Astrocyte (in vitro differentiated cells and primary cell): ENCODE measurements at regions not wholly inside any gene's neighbourhood (a gene's known extent, or its start where the extent isn't known, plus 50 kb on each side); places are given as distances from the start of the nearest gene placed in this dataset.

Experiments
- DNase-seq: peaks from one replicate; pipeline ENCODE4 v3.0.0-alpha.2; 2010; ENCODE audit warnings: low read depth
- FAIRE-seq: peaks from 2 replicates; lab custom pipeline; 2011; peaks lifted over from hg19 to GRCh38; lab: Jason Lieb, UNC
- H2AFZ ChIP-seq: 2 replicates; pipeline ENCODE4 v1.6.0; 2012; ENCODE audit warnings: low read depth, low read length, inconsistent platforms
- H3K27ac ChIP-seq: 2 replicates; pipeline ENCODE4 v1.5.1; 2011; ENCODE audit warnings: low read depth, low read length, inconsistent platforms
- H3K27me3 ChIP-seq: 2 replicates; pipeline ENCODE4 v1.6.0; 2011; ENCODE audit warnings: low read length, inconsistent platforms; ENCODE audit not compliant: insufficient read depth
- H3K36me3 ChIP-seq: 2 replicates; pipeline ENCODE4 v1.5.1; 2011; ENCODE audit warnings: low read length, inconsistent platforms; ENCODE audit not compliant: insufficient read depth
- H3K4me1 ChIP-seq: 2 replicates; pipeline ENCODE4 v1.5.1; 2011; ENCODE audit warnings: low read length, inconsistent platforms; ENCODE audit not compliant: insufficient read depth
- H3K4me2 ChIP-seq: 2 replicates; pipeline ENCODE4 v1.6.0; 2012; ENCODE audit warnings: low read length, inconsistent platforms
- H3K4me3 ChIP-seq: 2 replicates; pipeline ENCODE4 v1.5.1; 2011; ENCODE audit warnings: low read depth, mild to moderate bottlenecking, low read length, inconsistent platforms; ENCODE audit not compliant: insufficient read depth
- H3K79me2 ChIP-seq: 2 replicates; pipeline ENCODE4 v1.6.0; 2012; ENCODE audit warnings: mild to moderate bottlenecking, low read length, inconsistent platforms; ENCODE audit not compliant: insufficient read depth
- H3K9ac ChIP-seq: 2 replicates; pipeline ENCODE4 v1.6.0; 2012; ENCODE audit warnings: mild to moderate bottlenecking, low read length, inconsistent platforms
- H3K9me3 ChIP-seq: 2 replicates; pipeline ENCODE4 v1.5.1; 2012; ENCODE audit warnings: low read depth, mild to moderate bottlenecking, low read length, inconsistent platforms; ENCODE audit not compliant: insufficient read depth
- H4K20me1 ChIP-seq: 2 replicates; pipeline ENCODE4 v1.6.0; 2012; ENCODE audit warnings: low read length, inconsistent platforms; ENCODE audit not compliant: insufficient read depth
- H3K27ac Mint-ChIP-seq: one replicate; pipeline ENCODE4 v1.8.0; 2021; ENCODE audit warnings: mild to moderate bottlenecking, mixed read lengths; ENCODE audit not compliant: unreplicated experiment
- H3K27me3 Mint-ChIP-seq: one replicate; pipeline ENCODE4 v1.8.0; 2021; ENCODE audit warnings: low read depth, mixed read lengths; ENCODE audit not compliant: unreplicated experiment
- H3K36me3 Mint-ChIP-seq: one replicate; pipeline ENCODE4 v1.8.0; 2021; ENCODE audit warnings: low read depth, mixed read lengths; ENCODE audit not compliant: unreplicated experiment
- H3K4me1 Mint-ChIP-seq: one replicate; pipeline ENCODE4 v1.8.0; 2021; ENCODE audit warnings: low read depth, mixed read lengths; ENCODE audit not compliant: unreplicated experiment
- H3K4me3 Mint-ChIP-seq: one replicate; pipeline ENCODE4 v1.8.0; 2021; ENCODE audit warnings: mild to moderate bottlenecking, moderate library complexity, mixed read lengths; ENCODE audit not compliant: unreplicated experiment
- H3K9me3 Mint-ChIP-seq: one replicate; pipeline ENCODE4 v1.8.0; 2021; ENCODE audit warnings: mild to moderate bottlenecking, mixed read lengths; ENCODE audit not compliant: unreplicated experiment
- EZH2 ChIP-seq: IDR thresholded peaks from 2 replicates; pipeline ENCODE4 v1.6.1; 2012; ENCODE audit warnings: mild to moderate bottlenecking, low read length, inconsistent platforms; ENCODE audit not compliant: insufficient read depth
- TF ChIP-seq, protein P1 (sequence below): IDR thresholded peaks from 2 replicates; pipeline ENCODE4 v1.5.1; 2011; ENCODE audit warnings: low read depth, mild to moderate bottlenecking, inconsistent platforms, low read length, moderate library complexity; ENCODE audit not compliant: insufficient read depth

DNA sequence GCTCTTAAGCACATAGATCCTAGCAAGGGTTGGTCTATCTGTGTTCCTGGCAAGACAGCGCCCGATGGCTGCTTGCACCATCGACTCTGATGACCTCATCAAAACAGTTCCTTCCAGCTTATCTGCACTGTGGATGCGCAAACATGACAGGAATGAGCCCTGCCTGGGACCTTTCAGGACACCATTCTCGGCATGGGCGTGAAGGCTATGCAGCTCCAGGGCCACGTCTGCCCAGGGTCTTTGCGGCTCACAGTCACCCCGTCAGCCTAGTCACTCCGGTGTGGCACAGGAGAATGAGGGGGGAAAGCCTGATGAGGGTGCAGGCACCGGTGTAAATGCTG lies 147.8 kb upstream of the TWIST2 start:
- peaks cover 24% of the 10 kb centered on the region for H3K27me3 Mint-ChIP-seq
- peak; percentile 34 for DNase-seq
- Histone ChIP-seq H3K27me3 (peaks cover 2% of the 10 kb centered on the region), H3K27ac (no peak overlapping the region), H3K4me3 (no peak overlapping the region), H3K9ac (no peak overlapping the region), H3K4me2 (no peak overlapping the region), H3K4me1 (no peaks in the 10 kb centered on the region), H3K79me2 (no peaks in the 10 kb centered on the region), H3K36me3 (no peaks in the 10 kb centered on the region), H4K20me1 (no peaks in the 10 kb centered on the region), H2AFZ (no peak overlapping the region), H3K9me3 (no peaks in the 10 kb centered on the region)
- H3K36me3 Mint-ChIP-seq, result no peaks in the 10 kb centered on the region
- no peaks in the 10 kb centered on the region for H3K9me3 Mint-ChIP-seq
- TF ChIP-seq, protein P1, sequence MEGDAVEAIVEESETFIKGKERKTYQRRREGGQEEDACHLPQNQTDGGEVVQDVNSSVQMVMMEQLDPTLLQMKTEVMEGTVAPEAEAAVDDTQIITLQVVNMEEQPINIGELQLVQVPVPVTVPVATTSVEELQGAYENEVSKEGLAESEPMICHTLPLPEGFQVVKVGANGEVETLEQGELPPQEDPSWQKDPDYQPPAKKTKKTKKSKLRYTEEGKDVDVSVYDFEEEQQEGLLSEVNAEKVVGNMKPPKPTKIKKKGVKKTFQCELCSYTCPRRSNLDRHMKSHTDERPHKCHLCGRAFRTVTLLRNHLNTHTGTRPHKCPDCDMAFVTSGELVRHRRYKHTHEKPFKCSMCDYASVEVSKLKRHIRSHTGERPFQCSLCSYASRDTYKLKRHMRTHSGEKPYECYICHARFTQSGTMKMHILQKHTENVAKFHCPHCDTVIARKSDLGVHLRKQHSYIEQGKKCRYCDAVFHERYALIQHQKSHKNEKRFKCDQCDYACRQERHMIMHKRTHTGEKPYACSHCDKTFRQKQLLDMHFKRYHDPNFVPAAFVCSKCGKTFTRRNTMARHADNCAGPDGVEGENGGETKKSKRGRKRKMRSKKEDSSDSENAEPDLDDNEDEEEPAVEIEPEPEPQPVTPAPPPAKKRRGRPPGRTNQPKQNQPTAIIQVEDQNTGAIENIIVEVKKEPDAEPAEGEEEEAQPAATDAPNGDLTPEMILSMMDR, result no peak
- TF ChIP-seq EZH2, result no peak
- H3K27ac Mint-ChIP-seq, result no peak overlapping the region
- FAIRE-seq, result no peak
- H3K4me1 Mint-ChIP-seq, result peaks cover 2% of the 10 kb centered on the region
- H3K4me3 Mint-ChIP-seq, result no peak overlapping the region

DNA sequence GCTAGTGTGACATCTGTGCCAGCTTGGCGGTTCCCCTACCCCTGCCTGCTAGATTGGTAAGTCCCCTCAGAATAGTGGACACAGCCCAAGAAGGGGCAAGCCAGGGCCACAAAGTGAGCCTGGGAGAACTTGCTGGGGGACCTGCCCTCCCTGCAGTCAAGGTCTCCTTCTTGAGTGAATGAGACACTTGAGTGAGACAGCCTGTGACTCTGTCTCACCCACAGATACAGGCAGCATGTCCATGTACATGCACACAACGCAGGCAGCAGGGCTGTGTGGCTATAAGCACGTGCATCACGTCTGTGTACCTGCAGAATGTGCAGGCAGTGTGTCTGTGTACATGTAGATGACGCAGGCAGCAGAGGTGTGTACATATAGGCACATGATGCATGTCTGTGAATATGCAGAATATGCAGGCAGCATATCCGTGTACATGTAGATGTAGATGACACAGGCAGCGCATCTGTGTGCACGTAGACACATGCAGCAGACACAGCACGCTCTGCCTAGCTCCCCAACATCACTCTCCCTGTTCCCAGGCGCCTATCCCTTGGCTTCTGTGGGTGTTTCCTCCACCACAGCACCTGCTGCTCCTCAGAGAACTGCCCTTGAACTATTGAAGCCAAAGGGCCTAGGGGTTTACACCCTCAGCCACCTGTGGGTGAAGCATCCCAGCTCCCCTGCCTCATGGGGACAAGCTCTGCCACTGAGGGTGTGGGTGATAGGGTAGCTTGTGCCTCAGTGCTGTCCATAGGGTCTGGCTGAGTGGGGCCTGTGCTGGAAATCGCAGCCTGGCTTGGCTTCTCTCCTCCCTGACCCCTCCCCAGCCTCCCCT lies 147.2 kb upstream of the TWIST2 start:
- Histone ChIP-seq H3K9ac (no peak overlapping the region), H3K36me3 (no peaks in the 10 kb centered on the region), H3K27me3 (peaks cover 2% of the 10 kb centered on the region), H3K4me1 (no peaks in the 10 kb centered on the region), H3K9me3 (no peaks in the 10 kb centered on the region), H3K27ac (no peak overlapping the region), H2AFZ (no peak overlapping the region), H3K4me3 (no peak overlapping the region), H3K79me2 (no peaks in the 10 kb centered on the region), H4K20me1 (no peaks in the 10 kb centered on the region), H3K4me2 (no peak overlapping the region)
- TF ChIP-seq EZH2, result no peak
- TF ChIP-seq, protein P1, result no peak
- Mint-ChIP-seq H3K4me3 (no peak overlapping the region), H3K27me3 (peaks cover 21% of the 10 kb centered on the region), H3K4me1 (peaks cover 2% of the 10 kb centered on the region), H3K27ac (no peak overlapping the region), H3K36me3 (no peaks in the 10 kb centered on the region), H3K9me3 (no peaks in the 10 kb centered on the region)
- no peak for FAIRE-seq
- DNase-seq, result no peak
